Endothelial cell of hepatic sinusoid (primary cell): ENCODE measurements at regions not wholly inside any gene's neighbourhood (a gene's known extent, or its start where the extent isn't known, plus 50 kb on each side); places are given as distances from the start of the nearest gene placed in this dataset.

ENCODE experiments used
- in situ Hi-C: cut with HindIII; loops from 2 replicates; pipeline ENCODE4 v1.10.0; 2017; ENCODE audit warnings: low sequenced_read_pairs

DNA sequence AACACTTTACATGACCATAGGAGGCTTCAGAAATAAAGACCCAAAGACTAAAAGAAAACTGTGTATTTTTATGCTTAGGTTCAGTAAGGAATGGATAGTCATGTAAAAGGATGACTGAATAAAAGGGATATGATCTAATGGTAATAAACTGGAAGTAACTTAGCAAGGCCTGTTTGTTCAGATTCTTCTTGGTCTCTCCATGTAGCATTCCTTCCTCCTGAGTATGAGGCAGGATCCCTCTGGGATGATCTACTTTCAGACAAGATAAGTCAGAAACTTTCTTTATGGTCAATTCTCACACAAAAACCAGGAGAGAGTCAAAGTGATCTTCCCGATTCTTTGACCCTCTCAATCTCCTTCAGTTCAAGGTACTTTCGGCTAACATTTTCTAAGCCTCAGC, 340.8 kb upstream of the DCBLD2 start:
- in situ Hi-C loops: no loop called here

- in situ Hi-C loops: no loop called here
Observed at GRCh38 chr3:99240700-99241099, 339.2 kb upstream of the DCBLD2 start.

- in situ Hi-C loops: no loop called here
Observed at GRCh38 chr3:99236576-99236975, 335.1 kb upstream of the DCBLD2 start.

GRCh38 chr3:99232696-99233095, 331.2 kb upstream of the DCBLD2 start:
- in situ Hi-C loops: no loop called here

- in situ Hi-C loops: no loop called here
Observed at GRCh38 chr3:99218468-99218867, 317.0 kb upstream of the DCBLD2 start.

- in situ Hi-C loops: no loop called here
Observed at GRCh38 chr3:99212969-99213368, 311.5 kb upstream of the DCBLD2 start.

GRCh38 chr3:99211309-99211708, 309.8 kb upstream of the DCBLD2 start:
- in situ Hi-C loops: no loop called here

GRCh38 chr3:99199021-99199420, 297.5 kb upstream of the DCBLD2 start:
- in situ Hi-C loops: no loop called here

GRCh38 chr3:99191186-99191585, 289.7 kb upstream of the DCBLD2 start:
- in situ Hi-C loops: no loop called here

DNA sequence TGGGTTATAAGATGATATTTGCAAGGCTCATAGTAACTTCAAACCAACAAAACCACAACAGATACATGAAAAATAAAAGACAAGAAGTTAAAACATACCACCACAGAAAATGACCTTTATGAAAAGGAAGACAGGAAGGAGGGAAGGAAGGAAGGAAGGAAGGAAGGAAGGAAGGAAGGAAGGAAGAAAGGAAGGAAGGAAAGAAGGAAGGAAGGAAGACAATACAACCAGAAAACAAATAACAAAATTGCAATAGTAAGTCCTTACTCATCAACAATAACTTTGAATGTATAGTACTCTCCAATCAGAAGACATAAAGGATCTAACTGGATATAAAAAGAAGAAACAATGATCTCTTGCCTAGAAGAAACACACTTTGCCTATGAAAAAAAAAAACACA, 287.4 kb upstream of the DCBLD2 start:
- in situ Hi-C loops: no loop called here

DNA sequence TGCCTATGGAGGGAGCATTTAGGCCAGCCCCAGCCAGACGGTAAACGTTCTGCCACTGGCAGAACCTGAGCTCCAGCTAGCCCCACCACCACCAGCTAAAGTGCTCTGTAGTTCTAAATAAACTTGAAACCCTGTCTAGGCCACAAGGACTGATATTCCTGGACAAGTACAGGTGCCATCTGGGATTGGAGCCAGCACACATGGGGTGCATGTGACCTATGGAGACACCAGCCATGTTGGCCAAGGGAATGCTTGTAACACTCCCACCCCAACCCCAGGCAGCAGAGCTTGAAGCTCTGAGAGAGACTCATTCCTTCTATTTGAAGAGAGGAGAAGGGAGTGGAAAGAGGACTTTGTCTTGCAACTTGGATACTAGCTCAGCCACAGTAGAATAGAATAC, 284.5 kb upstream of the DCBLD2 start:
- in situ Hi-C loops: no loop called here

- in situ Hi-C loops: loop anchor here (10.0 kb wide), 1 partner anchor 62 kb away; no protein-coding TSS in a partner anchor
Observed at GRCh38 chr3:99176169-99176964, 274.9 kb upstream of the DCBLD2 start.

DNA sequence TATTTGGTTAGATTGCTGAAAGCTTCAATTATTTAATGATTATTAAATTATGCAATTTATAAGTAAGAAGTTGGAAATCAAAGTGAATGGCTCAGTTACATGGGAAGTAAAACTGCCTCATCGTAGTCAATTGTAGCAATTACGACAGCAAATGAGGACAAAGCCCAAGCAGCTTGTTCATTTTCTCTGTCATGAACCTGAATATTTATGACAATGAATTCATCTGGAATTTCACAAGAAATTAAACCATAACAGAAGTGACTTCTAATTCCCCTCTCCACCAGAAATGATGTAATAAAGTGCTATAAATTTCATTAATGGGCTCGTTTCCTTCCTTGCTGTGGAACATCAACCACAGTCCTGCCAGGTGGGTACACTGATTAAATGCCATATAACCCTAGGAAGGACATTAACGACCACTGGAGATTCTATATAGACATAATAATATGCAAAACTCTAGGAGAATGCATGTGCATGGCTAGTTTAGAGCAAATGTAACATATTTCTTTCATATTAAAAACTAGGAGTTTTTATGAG, 273.8 kb upstream of the DCBLD2 start:
- in situ Hi-C loops: loop anchor here (10.0 kb wide), 1 partner anchor 61 kb away; no protein-coding TSS in a partner anchor

- in situ Hi-C loops: loop anchor here (10.0 kb wide), 1 partner anchor 58 kb away; no protein-coding TSS in a partner anchor
Observed at GRCh38 chr3:99172736-99173657, 271.5 kb upstream of the DCBLD2 start.

- in situ Hi-C loops: loop anchor here (10.0 kb wide), 1 partner anchor 57 kb away; no protein-coding TSS in a partner anchor
Observed at GRCh38 chr3:99171800-99172199, 270.3 kb upstream of the DCBLD2 start.

GRCh38 chr3:99170867-99171517, 269.5 kb upstream of the DCBLD2 start:
- in situ Hi-C loops: loop anchor here (10.0 kb wide), 1 partner anchor 56 kb away; no protein-coding TSS in a partner anchor

- in situ Hi-C loops: no loop called here
Observed at GRCh38 chr3:99167071-99167470, 265.6 kb upstream of the DCBLD2 start.

DNA sequence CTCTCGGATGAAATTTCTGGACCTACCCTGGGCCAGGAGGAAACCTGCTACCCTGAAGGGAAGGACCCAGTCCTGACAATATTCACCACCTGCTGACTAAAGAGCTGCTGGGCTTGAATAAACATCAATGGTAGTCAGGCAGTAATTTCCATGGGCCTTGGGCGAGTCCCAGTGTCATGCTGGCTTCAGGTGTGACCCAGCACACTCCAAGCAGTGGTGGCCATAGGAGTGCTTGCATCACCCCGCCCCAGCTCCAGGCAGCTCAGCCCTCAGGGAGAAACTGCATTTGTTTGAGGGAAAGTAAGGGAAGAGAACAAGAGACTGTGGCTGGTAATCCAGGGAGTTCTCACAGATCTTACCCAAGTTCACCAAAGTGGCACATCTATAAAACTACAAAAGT, 261.8 kb upstream of the DCBLD2 start:
- in situ Hi-C loops: no loop called here

DNA sequence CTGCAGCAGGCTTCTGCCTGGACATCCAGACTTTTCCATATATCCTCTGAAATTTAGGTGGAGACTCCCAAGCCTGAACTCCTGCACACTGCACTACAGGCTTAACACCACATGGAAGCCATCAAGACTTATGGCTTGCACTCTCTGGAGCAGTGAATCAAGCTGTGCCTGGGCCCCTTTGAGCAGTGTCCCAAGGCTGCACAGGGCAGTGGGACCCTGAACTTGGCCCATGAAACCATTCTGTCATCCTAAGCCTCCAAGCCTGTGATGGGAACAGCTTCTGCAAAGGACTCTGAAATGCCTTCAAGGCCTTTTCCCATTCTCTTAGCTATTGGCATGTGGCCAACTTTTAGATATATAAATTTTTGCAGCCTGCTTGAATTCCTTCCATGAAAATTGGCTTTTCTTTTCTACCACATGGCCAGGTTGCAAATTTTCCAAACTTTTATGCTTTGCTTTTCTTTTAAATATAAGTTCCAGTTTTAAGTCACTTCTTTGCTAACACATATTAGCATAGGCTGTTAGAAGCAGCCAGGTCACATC, 257.8 kb upstream of the DCBLD2 start:
- in situ Hi-C loops: no loop called here

DNA sequence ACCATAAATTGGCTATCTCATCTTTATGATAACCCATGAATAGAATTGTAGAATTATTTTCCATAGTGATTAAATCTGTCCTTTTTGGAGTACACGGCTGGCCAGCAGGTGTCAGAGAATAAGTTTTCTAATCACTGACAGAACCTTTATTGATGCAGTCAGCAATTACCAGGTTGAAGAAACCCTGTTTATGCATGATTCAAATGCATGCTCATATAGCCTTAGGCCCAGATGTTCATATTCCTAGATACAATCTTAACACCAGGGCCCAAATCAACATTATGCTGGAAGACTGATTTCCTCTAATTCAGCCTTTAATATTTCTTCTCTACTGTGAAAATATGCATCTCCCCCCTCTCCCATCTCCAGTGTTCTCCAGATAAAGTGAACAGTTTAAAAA, 243.5 kb upstream of the DCBLD2 start:
- in situ Hi-C loops: no loop called here

- in situ Hi-C loops: no loop called here
Observed at GRCh38 chr3:99143493-99143892, 242.0 kb upstream of the DCBLD2 start.
